SK-N-SH (cell line): ENCODE measurements at regions not wholly inside any gene's neighbourhood (a gene's known extent, or its start where the extent isn't known, plus 50 kb on each side); places are given as distances from the start of the nearest gene placed in this dataset.

ENCODE experiments used
- CTCF ChIA-PET: fragments of 300-600, 350-600 bp; formaldehyde crosslinking; extraction: SDS; loops from one replicate; lab custom pipeline; 2021; lab: Yijun Ruan, JAX
- POLR2A ChIA-PET: fragments of 350-600 bp; sonication (Branson Sonifier 250); formaldehyde crosslinking; extraction: SDS; loops from one replicate; lab custom pipeline; 2020; ENCODE audit warnings: antibody characterized with exemption, inconsistent platforms; lab: Yijun Ruan, JAX
- DNase-seq: peaks from one replicate; pipeline ENCODE4 v3.0.0; 2012
- H2AFZ ChIP-seq: fragments of 200-600 bp; sonication (generic); 2 replicates; pipeline ENCODE4 v1.8.1; 2016; ENCODE audit warnings: antibody characterized with exemption, mild to moderate bottlenecking, low read depth
- H3F3A ChIP-seq: fragments of 200-600 bp; sonication (generic); replicated peaks from 2 replicates; pipeline ENCODE3; 2016; ENCODE audit warnings: antibody characterized with exemption, mild to moderate bottlenecking; ENCODE audit not compliant: insufficient read depth
- H3K27ac ChIP-seq, 2 experiments: fragments of 200-500 bp in 1 of 2; fragments of 200-600 bp in 1 of 2; sonication (Bioruptor generic) in 1 of 2; sonication (generic), shearing (Covaris generic) in 1 of 2; 2 replicates each; pipeline versions ENCODE4 v1.5.1 to v1.6.1; 2014 to 2016; ENCODE audit warnings: low read depth in 2 of 2, inconsistent platforms in 1 of 2, low read length in 1 of 2, mild to moderate bottlenecking in 1 of 2, mixed read lengths in 1 of 2
- H3K27me3 ChIP-seq: fragments of 200-600 bp; sonication (generic), shearing (Covaris generic); 2 replicates; pipeline ENCODE4 v1.6.1; 2016; ENCODE audit warnings: mixed run types; ENCODE audit not compliant: insufficient read depth
- H3K36me3 ChIP-seq, 2 experiments: fragments of 200-500 bp in 1 of 2; fragments of 200-600 bp in 1 of 2; sonication (Bioruptor generic) in 1 of 2; sonication (generic) in 1 of 2; replicated peaks in 1 of 2; 2 replicates each; pipeline versions ENCODE3 to v1.5.1; 2014 to 2016; ENCODE audit warnings: low read length in 1 of 2, mild to moderate bottlenecking in 1 of 2; ENCODE audit not compliant: insufficient read depth in 2 of 2, control insufficient read depth in 1 of 2
- H3K4me1 ChIP-seq, 2 experiments: fragments of 200-500 bp in 1 of 2; fragments of 200-600 bp in 1 of 2; sonication (Bioruptor generic) in 1 of 2; sonication (generic), shearing (Covaris generic) in 1 of 2; 2 replicates each; pipeline versions ENCODE4 v1.5.1 to v1.6.1; 2014 to 2016; ENCODE audit warnings: low read depth in 1 of 2, low read length in 1 of 2, mixed run types in 1 of 2; ENCODE audit not compliant: insufficient read depth in 2 of 2, control insufficient read depth in 1 of 2
- H3K4me2 ChIP-seq: fragments of 200-600 bp; sonication (generic), shearing (Covaris generic); 2 replicates; pipeline ENCODE4 v1.6.1; 2017; ENCODE audit warnings: mixed run types
- H3K4me3 ChIP-seq, 2 experiments: fragments of 200-500 bp in 1 of 2; fragments of 200-600 bp in 1 of 2; sonication (Bioruptor generic) in 1 of 2; sonication (generic), shearing (Covaris generic) in 1 of 2; 2 replicates each; pipeline versions ENCODE4 v1.5.1 to v1.8.1; 2014 to 2016; ENCODE audit warnings: low read depth in 2 of 2, inconsistent platforms in 1 of 2, low read length in 1 of 2, mild to moderate bottlenecking in 1 of 2, mixed read lengths in 1 of 2, moderate library complexity in 1 of 2
- H3K79me2 ChIP-seq: fragments of 200-600 bp; sonication (generic); 2 replicates; pipeline ENCODE4 v1.8.1; 2017; ENCODE audit warnings: mild to moderate bottlenecking; ENCODE audit not compliant: insufficient read depth
- H3K9ac ChIP-seq: fragments of 200-600 bp; sonication (generic); 2 replicates; pipeline ENCODE4 v1.6.1; 2017; ENCODE audit warnings: mixed run types
- H3K9me2 ChIP-seq: fragments of 200-600 bp; sonication (generic); 2 replicates; pipeline ENCODE4 v1.6.1; 2017; ENCODE audit warnings: mixed run types
- H3K9me3 ChIP-seq: fragments of 200-600 bp; sonication (generic); 2 replicates; pipeline ENCODE4 v1.6.1; 2017; ENCODE audit warnings: mixed run types, mild to moderate bottlenecking, moderate library complexity
- H4K20me1 ChIP-seq: fragments of 200-600 bp; sonication (generic); 2 replicates; pipeline ENCODE4 v1.6.1; 2017; ENCODE audit warnings: mild to moderate bottlenecking, mixed run types; ENCODE audit not compliant: insufficient read depth
- EP300 ChIP-seq, 2 experiments: IDR thresholded peaks; 2 replicates each; pipeline versions ENCODE4 v1.4.0 to v1.6.1; 2012; ENCODE audit warnings: borderline replicate concordance in 1 of 2, low read depth in 1 of 2, low read length in 1 of 2
- FOSL2 ChIP-seq: IDR thresholded peaks from 2 replicates; pipeline ENCODE4 v1.4.0; 2012; ENCODE audit warnings: low read depth, mild to moderate bottlenecking, moderate library complexity, borderline replicate concordance
- FOXJ3 ChIP-seq: sonication (generic); formaldehyde crosslinking; IDR thresholded peaks from 2 replicates; pipeline ENCODE4 v1.5.1; 2020; ENCODE audit warnings: mild to moderate bottlenecking, missing genetic modification reagents
- FOXM1 ChIP-seq: IDR thresholded peaks from 2 replicates; pipeline ENCODE4 v1.4.0; 2012; ENCODE audit warnings: low read depth, mild to moderate bottlenecking
- GABPA ChIP-seq: IDR thresholded peaks from 2 replicates; pipeline ENCODE4 v1.4.0; 2012; ENCODE audit warnings: low read depth, mild to moderate bottlenecking
- JUND ChIP-seq: IDR thresholded peaks from 2 replicates; pipeline ENCODE4 v1.4.0; 2012
- MEF2A ChIP-seq: IDR thresholded peaks from 2 replicates; pipeline ENCODE4 v1.4.0; 2012; ENCODE audit warnings: low read depth, borderline replicate concordance
- MXI1 ChIP-seq: IDR thresholded peaks from 2 replicates; pipeline ENCODE4 v1.6.1; 2012; ENCODE audit warnings: mild to moderate bottlenecking, low read depth, low read length, improper control_type of control experiment
- NFIC ChIP-seq: IDR thresholded peaks from 2 replicates; pipeline ENCODE4 v1.4.0; 2012; ENCODE audit warnings: borderline replicate concordance
- POLR2AphosphoS5 ChIP-seq: IDR thresholded peaks from 2 replicates; pipeline ENCODE4 v1.6.1; 2012; ENCODE audit warnings: low read depth, low read length
- RCOR1 ChIP-seq: fragments of 150-350 bp; IDR thresholded peaks from 2 replicates; pipeline ENCODE4 v1.6.1; 2017; ENCODE audit warnings: antibody characterized with exemption, low read length
- SIN3A ChIP-seq: IDR thresholded peaks from 2 replicates; pipeline ENCODE4 v1.6.1; 2012; ENCODE audit warnings: low read depth, mild to moderate bottlenecking, low read length, moderate library complexity, borderline replicate concordance
- SMC3 ChIP-seq: IDR thresholded peaks from 2 replicates; pipeline ENCODE4 v1.6.1; 2012; ENCODE audit warnings: low read depth, low read length, improper control_type of control experiment
- TAF1 ChIP-seq: IDR thresholded peaks from 2 replicates; pipeline ENCODE4 v1.6.1; 2012; ENCODE audit warnings: low read depth, mild to moderate bottlenecking, low read length, moderate library complexity, borderline replicate concordance
- TCF12 ChIP-seq: IDR thresholded peaks from 2 replicates; pipeline ENCODE4 v1.4.0; 2012
- TEAD4 ChIP-seq: IDR thresholded peaks from 2 replicates; pipeline ENCODE4 v1.4.0; 2012; ENCODE audit warnings: mild to moderate bottlenecking, borderline replicate concordance; ENCODE audit not compliant: insufficient read depth
- YY1 ChIP-seq: IDR thresholded peaks from 2 replicates; pipeline ENCODE4 v1.4.0; 2012; ENCODE audit warnings: low read depth, mild to moderate bottlenecking
- WGBS: methylation state at CpG from one replicate; pipeline ENCODE4 v1.1.6; 2017; ENCODE audit warnings: low lambda C conversion rate; 5-methylcytosine and 5-hydroxymethylcytosine counted together
- TF ChIP-seq, protein P1 (sequence below): IDR thresholded peaks from 2 replicates; pipeline ENCODE4; 2012
- TF ChIP-seq, protein P2 (sequence below): fragments of 200-600 bp; sonication (generic); IDR thresholded peaks from 2 replicates; pipeline ENCODE4 v1.6.1; 2017; ENCODE audit warnings: antibody characterized with exemption, mild to moderate bottlenecking, moderate library complexity

DNA sequence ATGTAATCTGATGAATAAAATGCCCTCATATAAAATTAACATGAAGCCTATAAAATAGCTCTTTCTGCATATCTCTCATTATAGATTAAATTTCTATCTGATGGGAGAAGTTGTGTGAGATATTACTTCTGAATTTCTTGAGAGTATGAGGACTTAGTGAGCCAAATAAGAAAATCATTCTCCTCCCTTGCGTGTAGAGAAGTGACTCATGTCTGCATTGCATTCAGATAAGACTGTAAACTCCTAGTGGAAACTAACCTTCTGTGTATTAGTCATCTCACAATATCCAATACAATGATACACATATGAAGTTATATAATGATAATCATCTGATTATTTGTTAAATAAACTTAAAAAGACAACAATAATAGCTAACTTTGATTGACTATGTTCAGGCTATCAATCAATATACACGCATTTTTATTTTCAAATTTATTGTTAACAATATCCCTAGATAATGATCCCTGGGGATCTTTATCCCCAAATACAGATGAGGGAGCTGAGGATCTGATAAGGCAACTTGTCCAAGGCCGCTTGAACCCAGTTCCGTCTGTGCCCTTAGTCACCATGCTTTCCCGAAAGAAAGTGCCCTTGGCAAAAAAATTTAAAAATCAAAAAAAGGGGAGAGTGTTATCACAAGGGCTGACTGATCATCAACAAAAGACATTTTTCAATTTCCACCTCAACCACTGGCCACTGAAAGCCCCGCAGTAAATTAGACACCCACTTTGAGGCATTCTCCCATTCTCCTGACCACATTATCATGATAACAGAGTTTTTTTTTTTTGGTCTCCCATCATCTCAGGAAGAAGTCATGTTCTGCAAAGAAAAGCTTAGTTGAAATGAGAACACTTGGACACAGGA is 189.2 kb upstream of the RASSF8 start:
- no peak overlapping the region for H3K4me3 ChIP-seq
- no peaks in the 10 kb centered on the region for H3K9me2 ChIP-seq
- WGBS = 18% methylated on average over 6 of the region's 6 CpGs
- no peaks in the 10 kb centered on the region for H3K27me3 ChIP-seq
- POLR2A ChIA-PET = no interaction called here
- peak overlapping the region; percentile 45; the same call in 1 of the 2 replicates for H3K4me2 ChIP-seq
- H3K36me3 ChIP-seq = no peaks in the 10 kb centered on the region
- no peak for DNase-seq
- H3K4me1 ChIP-seq = peaks cover 2 to 15% of the 10 kb centered on the region in 2 experiments; a peak in 2 of 4 replicates
- peaks cover 25% of the 10 kb centered on the region for H3F3A ChIP-seq
- CTCF ChIA-PET = no interaction called here
- H3K9ac ChIP-seq = no peak overlapping the region
- H4K20me1 ChIP-seq = no peaks in the 10 kb centered on the region
- H2AFZ ChIP-seq = no peak overlapping the region
- no peaks in the 10 kb centered on the region for H3K79me2 ChIP-seq
- no peak for TF ChIP-seq FOXJ3 (CRISPR knock-in tag)
- TF ChIP-seq RCOR1 = no peak
- no peak; the same call in 1 of the 2 replicates for TF ChIP-seq NFIC
- no peak for TF ChIP-seq SIN3A
- TF ChIP-seq MEF2A = no peak
- peak; percentile 82 for TF ChIP-seq JUND
- 0 out of 2 replicates have a peak, but pooled peaks have one; percentile 17 for TF ChIP-seq TEAD4
- peak; percentile 19; the same call in 1 of the 2 replicates for TF ChIP-seq POLR2AphosphoS5
- no peak for TF ChIP-seq SMC3
- TF ChIP-seq, protein P1, sequence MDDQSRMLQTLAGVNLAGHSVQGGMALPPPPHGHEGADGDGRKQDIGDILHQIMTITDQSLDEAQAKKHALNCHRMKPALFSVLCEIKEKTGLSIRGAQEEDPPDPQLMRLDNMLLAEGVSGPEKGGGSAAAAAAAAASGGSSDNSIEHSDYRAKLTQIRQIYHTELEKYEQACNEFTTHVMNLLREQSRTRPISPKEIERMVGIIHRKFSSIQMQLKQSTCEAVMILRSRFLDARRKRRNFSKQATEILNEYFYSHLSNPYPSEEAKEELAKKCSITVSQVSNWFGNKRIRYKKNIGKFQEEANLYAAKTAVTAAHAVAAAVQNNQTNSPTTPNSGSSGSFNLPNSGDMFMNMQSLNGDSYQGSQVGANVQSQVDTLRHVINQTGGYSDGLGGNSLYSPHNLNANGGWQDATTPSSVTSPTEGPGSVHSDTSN = peak; percentile 34
- TF ChIP-seq FOXM1 = 0 out of 2 replicates have a peak, but pooled peaks have one; percentile 28
- peak; percentile 96 for TF ChIP-seq FOSL2
- peak; percentile 77 for TF ChIP-seq TCF12
- TF ChIP-seq TAF1 = no peak
- TF ChIP-seq YY1 = no peak
- no peak for TF ChIP-seq GABPA
- TF ChIP-seq, protein P2, sequence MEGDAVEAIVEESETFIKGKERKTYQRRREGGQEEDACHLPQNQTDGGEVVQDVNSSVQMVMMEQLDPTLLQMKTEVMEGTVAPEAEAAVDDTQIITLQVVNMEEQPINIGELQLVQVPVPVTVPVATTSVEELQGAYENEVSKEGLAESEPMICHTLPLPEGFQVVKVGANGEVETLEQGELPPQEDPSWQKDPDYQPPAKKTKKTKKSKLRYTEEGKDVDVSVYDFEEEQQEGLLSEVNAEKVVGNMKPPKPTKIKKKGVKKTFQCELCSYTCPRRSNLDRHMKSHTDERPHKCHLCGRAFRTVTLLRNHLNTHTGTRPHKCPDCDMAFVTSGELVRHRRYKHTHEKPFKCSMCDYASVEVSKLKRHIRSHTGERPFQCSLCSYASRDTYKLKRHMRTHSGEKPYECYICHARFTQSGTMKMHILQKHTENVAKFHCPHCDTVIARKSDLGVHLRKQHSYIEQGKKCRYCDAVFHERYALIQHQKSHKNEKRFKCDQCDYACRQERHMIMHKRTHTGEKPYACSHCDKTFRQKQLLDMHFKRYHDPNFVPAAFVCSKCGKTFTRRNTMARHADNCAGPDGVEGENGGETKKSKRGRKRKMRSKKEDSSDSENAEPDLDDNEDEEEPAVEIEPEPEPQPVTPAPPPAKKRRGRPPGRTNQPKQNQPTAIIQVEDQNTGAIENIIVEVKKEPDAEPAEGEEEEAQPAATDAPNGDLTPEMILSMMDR = no peak
- TF ChIP-seq EP300 (IDR thresholded peaks at IDR 0.05; ENCODE audit: borderline replicate concordance in 1 of 2, low read depth in 1 of 2, low read length in 1 of 2) = peak in 1 of 2 experiments; percentile 6; a peak in 1 of 4 replicates
- no peak for TF ChIP-seq MXI1
- peak overlapping the region in 1 of 2 experiments; percentile 91; a peak in 2 of 4 replicates for H3K27ac ChIP-seq
- H3K9me3 ChIP-seq = no peaks in the 10 kb centered on the region
